22Rv1 (cell line): ENCODE measurements at regions not wholly inside any gene's neighbourhood (a gene's known extent, or its start where the extent isn't known, plus 50 kb on each side); places are given as distances from the start of the nearest gene placed in this dataset.
"Not testable (repeated sequence)": the region's sequence is repeated elsewhere in the genome, so short reads cannot be mapped to it uniquely, and the experiment has no call there.

Source experiments
- ZFX ChIP-seq: fragments of 450-650 bp; IDR thresholded peaks from 2 replicates; pipeline ENCODE4 v1.6.1; 2017; ENCODE audit warnings: antibody characterized with exemption, borderline replicate concordance
- TF ChIP-seq, protein P1 (sequence below): fragments of 450-650 bp; IDR thresholded peaks from 2 replicates; pipeline ENCODE4 v1.5.1; 2017; ENCODE audit warnings: mild to moderate bottlenecking

DNA sequence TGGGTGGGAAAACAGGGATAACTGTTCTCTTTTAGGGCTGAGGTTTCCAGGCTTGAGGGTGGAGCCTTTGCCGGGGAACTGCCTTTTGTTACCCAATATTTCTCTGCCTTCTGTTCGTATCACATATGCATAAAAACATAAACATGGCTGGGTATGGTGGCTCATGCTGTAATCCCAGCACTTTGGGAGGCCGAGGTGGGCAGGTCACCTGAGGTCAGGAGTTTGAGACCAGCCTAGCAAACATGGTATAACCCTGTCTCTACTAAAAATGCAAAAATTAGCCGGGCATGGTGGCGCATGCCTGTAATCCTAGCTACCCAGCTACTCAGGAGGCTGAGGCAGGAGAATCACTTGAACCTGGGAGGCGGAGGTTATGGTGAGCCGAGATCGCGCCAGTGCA is 60.2 kb upstream of the SHANK2 start:
- TF ChIP-seq, protein P1, sequence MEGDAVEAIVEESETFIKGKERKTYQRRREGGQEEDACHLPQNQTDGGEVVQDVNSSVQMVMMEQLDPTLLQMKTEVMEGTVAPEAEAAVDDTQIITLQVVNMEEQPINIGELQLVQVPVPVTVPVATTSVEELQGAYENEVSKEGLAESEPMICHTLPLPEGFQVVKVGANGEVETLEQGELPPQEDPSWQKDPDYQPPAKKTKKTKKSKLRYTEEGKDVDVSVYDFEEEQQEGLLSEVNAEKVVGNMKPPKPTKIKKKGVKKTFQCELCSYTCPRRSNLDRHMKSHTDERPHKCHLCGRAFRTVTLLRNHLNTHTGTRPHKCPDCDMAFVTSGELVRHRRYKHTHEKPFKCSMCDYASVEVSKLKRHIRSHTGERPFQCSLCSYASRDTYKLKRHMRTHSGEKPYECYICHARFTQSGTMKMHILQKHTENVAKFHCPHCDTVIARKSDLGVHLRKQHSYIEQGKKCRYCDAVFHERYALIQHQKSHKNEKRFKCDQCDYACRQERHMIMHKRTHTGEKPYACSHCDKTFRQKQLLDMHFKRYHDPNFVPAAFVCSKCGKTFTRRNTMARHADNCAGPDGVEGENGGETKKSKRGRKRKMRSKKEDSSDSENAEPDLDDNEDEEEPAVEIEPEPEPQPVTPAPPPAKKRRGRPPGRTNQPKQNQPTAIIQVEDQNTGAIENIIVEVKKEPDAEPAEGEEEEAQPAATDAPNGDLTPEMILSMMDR: not testable (repeated sequence)
- TF ChIP-seq ZFX: not testable (repeated sequence)
